ENCODE measurements at regions not wholly inside any gene's neighbourhood (a gene's known extent, or its start where the extent isn't known, plus 50 kb on each side); places are given as distances from the start of the nearest gene placed in this dataset.
"Not testable (repeated sequence)": the region's sequence is repeated elsewhere in the genome, so short reads cannot be mapped to it uniquely, and the experiment has no call there.

DNA sequence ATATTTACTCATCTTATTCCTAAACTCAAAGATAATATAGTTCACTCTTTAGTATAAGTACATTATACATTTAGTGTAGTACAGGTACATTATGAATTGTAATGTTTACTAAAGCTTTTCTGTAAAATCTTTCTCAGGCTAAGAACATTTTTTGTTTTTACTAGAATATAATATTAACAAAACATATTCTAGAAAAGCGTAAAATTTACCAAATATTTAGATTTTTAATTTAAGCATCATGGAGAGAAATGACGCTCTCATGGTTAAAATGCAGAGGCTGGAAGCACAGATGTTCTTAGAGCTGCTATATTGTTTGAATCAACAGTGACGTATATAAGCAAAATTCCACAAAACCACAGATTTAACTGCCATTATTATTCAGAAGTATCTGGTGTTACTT, 54.7 kb upstream of the NBPF15 start:
- BruUV-seq (replicated peaks); CTCF ChIA-PET; H3F3A ChIP-seq (ENCODE audit: low read length, unreplicated experiment); POLR2A ChIA-PET (ENCODE audit: unreplicated experiment); H4K20me1 ChIP-seq (ENCODE audit: low read length); H2AFZ ChIP-seq (ENCODE audit: low read length); DNase-seq; H3K36me3 ChIP-seq (ENCODE audit: low read depth, low read length); ATAC-seq; H3K9me2 ChIP-seq (replicated peaks; ENCODE audit: low read length); H3K79me2 ChIP-seq (ENCODE audit: low read length); intact Hi-C loops (cut with micrococcal nuclease); H3K9me3 ChIP-seq (ENCODE audit: low read length); H3K27me3 ChIP-seq (ENCODE audit: low read length): not testable (repeated sequence)
- Histone ChIP-seq H3K9ac (ENCODE audit: low read length) (peak overlapping the region; percentile 67; the same call in 1 of the 2 replicates), H3K27ac (ENCODE audit: low read length) (peak overlapping the region; percentile 84), H3K4me1 (ENCODE audit: insufficient read depth, low read length) (peaks cover 24% of the 10 kb centered on the region), H3K4me2 (ENCODE audit: low read length) (peak overlapping the region; percentile 48), H3K4me3 (ENCODE audit: low read length) (peak overlapping the region; percentile 33; the same call in 1 of the 2 replicates)

DNA sequence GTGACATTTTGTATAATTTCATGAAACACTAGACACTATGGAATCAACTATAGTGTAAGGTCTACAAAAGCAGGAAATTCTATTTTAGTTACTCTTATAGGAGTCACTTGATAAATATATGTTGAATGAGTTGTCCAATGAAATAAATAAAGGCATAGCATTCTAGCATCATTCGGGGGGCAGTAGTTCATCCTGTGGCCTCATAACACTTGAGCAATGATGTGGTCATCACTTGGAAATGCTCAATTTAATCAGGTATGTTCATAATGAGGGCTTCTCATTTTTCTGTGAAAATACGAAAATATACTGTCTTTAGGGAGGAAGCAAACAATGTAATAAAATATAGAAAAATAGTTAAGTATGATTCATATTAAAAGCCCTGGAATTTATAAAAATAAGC, 55.4 kb upstream of the NBPF15 start:
- H3K4me2 ChIP-seq (ENCODE audit: low read length); H3K27me3 ChIP-seq (ENCODE audit: low read length); H3F3A ChIP-seq (ENCODE audit: low read length, unreplicated experiment); H3K9me2 ChIP-seq (replicated peaks; ENCODE audit: low read length); H2AFZ ChIP-seq (ENCODE audit: low read length); H3K36me3 ChIP-seq (ENCODE audit: low read depth, low read length); H3K79me2 ChIP-seq (ENCODE audit: low read length); H3K9me3 ChIP-seq (ENCODE audit: low read length); CTCF ChIA-PET; POLR2A ChIA-PET (ENCODE audit: unreplicated experiment); BruUV-seq (replicated peaks); H4K20me1 ChIP-seq (ENCODE audit: low read length); H3K4me3 ChIP-seq (ENCODE audit: low read length); intact Hi-C loops (cut with micrococcal nuclease): not testable (repeated sequence)
- Histone ChIP-seq H3K4me1 (ENCODE audit: insufficient read depth, low read length) (peaks cover 19% of the 10 kb centered on the region), H3K27ac (ENCODE audit: low read length) (peak overlapping the region; percentile 84), H3K9ac (ENCODE audit: low read length) (peak overlapping the region; percentile 67)
- DNase-seq (peak; percentile 70), ATAC-seq (0 out of 2 replicates have a peak, but pooled peaks have one; percentile 50)

- DNase-seq; POLR2A ChIA-PET (ENCODE audit: unreplicated experiment); H3K4me3 ChIP-seq (ENCODE audit: low read length); H2AFZ ChIP-seq (ENCODE audit: low read length); ATAC-seq; H3K36me3 ChIP-seq (ENCODE audit: low read depth, low read length); H3K9me3 ChIP-seq (ENCODE audit: low read length); CTCF ChIA-PET; H3F3A ChIP-seq (ENCODE audit: low read length, unreplicated experiment); BruUV-seq (replicated peaks); H3K79me2 ChIP-seq (ENCODE audit: low read length); H3K27me3 ChIP-seq (ENCODE audit: low read length); H3K9me2 ChIP-seq (replicated peaks; ENCODE audit: low read length); H4K20me1 ChIP-seq (ENCODE audit: low read length); intact Hi-C loops (cut with micrococcal nuclease): not testable (repeated sequence)
- 0 out of 2 replicates have a peak overlapping the region, but pooled peaks have one; percentile 29 for H3K4me2 ChIP-seq (ENCODE audit: low read length)
- peaks cover 19% of the 10 kb centered on the region for H3K4me1 ChIP-seq (ENCODE audit: insufficient read depth, low read length)
- H3K27ac ChIP-seq (ENCODE audit: low read length) = peak overlapping the region; percentile 84
- H3K9ac ChIP-seq (ENCODE audit: low read length) = peak overlapping the region; percentile 22; the same call in 1 of the 2 replicates
Measured at GRCh38 chr1:144518439-144518838, 57.0 kb upstream of the NBPF15 start.

GRCh38 chr1:144519528-144520189, 58.2 kb upstream of the NBPF15 start:
- H3K36me3 ChIP-seq (ENCODE audit: low read depth, low read length); H3K27me3 ChIP-seq (ENCODE audit: low read length); CTCF ChIA-PET; H3K79me2 ChIP-seq (ENCODE audit: low read length); BruUV-seq (replicated peaks); H3K9me3 ChIP-seq (ENCODE audit: low read length); intact Hi-C loops (cut with micrococcal nuclease); H3F3A ChIP-seq (ENCODE audit: low read length, unreplicated experiment); H2AFZ ChIP-seq (ENCODE audit: low read length); ATAC-seq; H4K20me1 ChIP-seq (ENCODE audit: low read length); POLR2A ChIA-PET (ENCODE audit: unreplicated experiment); H3K9me2 ChIP-seq (replicated peaks; ENCODE audit: low read length): not testable (repeated sequence)
- H3K4me2 ChIP-seq (ENCODE audit: low read length) = peak overlapping the region; percentile 77
- H3K4me3 ChIP-seq (ENCODE audit: low read length) = peak overlapping the region; percentile 50; the same call in 1 of the 2 replicates
- H3K27ac ChIP-seq (ENCODE audit: low read length) = peak overlapping the region; percentile 77
- peak overlapping the region; percentile 51 for H3K9ac ChIP-seq (ENCODE audit: low read length)
- H3K4me1 ChIP-seq (ENCODE audit: insufficient read depth, low read length) = peaks cover 19% of the 10 kb centered on the region
- peak; percentile 63 for DNase-seq

DNA sequence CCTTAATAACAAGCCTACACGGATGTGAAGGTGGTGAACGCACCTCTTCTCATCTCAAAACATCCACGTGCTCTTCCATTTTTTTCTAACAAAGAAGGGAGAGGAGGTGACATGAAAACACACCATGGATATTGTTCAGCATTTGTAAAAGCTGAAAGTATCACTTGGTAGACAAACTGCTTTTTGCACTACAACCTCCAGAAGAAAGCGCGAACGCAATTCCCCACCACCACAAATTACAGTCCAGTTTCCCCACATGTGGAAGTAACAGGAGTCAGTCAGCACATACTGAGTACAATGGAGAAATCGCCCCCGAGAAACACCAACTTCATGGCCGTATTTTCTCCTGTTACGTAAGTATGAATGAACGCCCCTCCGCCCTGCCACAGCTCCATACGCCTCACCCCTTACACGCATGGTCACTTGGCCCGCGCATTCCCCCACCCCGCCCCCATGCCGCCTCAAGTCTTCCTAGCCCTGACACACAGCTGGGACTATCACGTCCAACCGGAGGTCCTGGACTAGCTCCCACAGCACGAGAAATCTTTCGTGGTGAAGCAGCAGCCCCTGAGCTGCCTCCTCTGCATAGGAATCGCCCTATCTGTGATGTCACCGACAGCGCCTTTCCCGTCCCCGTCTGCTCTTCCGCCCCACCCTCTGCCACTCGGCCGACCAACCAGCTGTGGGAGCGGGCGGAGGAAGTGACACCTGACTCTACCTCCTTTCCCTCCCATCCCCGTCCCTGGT, 62.4 kb upstream of the NBPF15 start:
- ATAC-seq; H3K79me2 ChIP-seq (ENCODE audit: low read length); H2AFZ ChIP-seq (ENCODE audit: low read length); H3K9me3 ChIP-seq (ENCODE audit: low read length); H3K9me2 ChIP-seq (replicated peaks; ENCODE audit: low read length); H3K4me3 ChIP-seq (ENCODE audit: low read length); DNase-seq; H3K4me1 ChIP-seq (ENCODE audit: insufficient read depth, low read length); H4K20me1 ChIP-seq (ENCODE audit: low read length); H3K36me3 ChIP-seq (ENCODE audit: low read depth, low read length); H3K27ac ChIP-seq (ENCODE audit: low read length); POLR2A ChIA-PET (ENCODE audit: unreplicated experiment); H3K4me2 ChIP-seq (ENCODE audit: low read length); H3K27me3 ChIP-seq (ENCODE audit: low read length); intact Hi-C loops (cut with micrococcal nuclease); H3F3A ChIP-seq (ENCODE audit: low read length, unreplicated experiment); H3K9ac ChIP-seq (ENCODE audit: low read length); BruUV-seq (replicated peaks); CTCF ChIA-PET: not testable (repeated sequence)

All from PC-3 (cell line).